Endothelial cell of umbilical vein (primary cell): ENCODE measurements at regions not wholly inside any gene's neighbourhood (a gene's known extent, or its start where the extent isn't known, plus 50 kb on each side); places are given as distances from the start of the nearest gene placed in this dataset.

Experiments used
- BruUV-seq: library from RNA; stranded (reverse); fragments of 400-500 nt; replicated peaks from 2 replicates; lab custom pipeline; 2021; lab: Mats Ljungman, UMichigan
- CTCF ChIA-PET: fragments of 300-600, 350-600 bp; sonication (Branson Sonifier 250); formaldehyde crosslinking; loops from one replicate; lab custom pipeline; 2021; ENCODE audit warnings: antibody characterized with exemption, inconsistent platforms; lab: Charles Lee
- POLR2A ChIA-PET: fragments of 300-600, 350-600 bp; sonication (Branson Sonifier 250); formaldehyde crosslinking; loops from one replicate; lab custom pipeline; 2021; ENCODE audit warnings: antibody characterized with exemption, inconsistent platforms; lab: Charles Lee
- DNase-seq: peaks from one replicate; pipeline ENCODE4 v3.0.0-alpha.2; 2011; ENCODE audit warnings: low read depth, low spot score
- FAIRE-seq: peaks from 2 replicates; lab custom pipeline; 2011; peaks lifted over from hg19 to GRCh38; lab: Jason Lieb, UNC
- H2AFZ ChIP-seq: 2 replicates; pipeline ENCODE4 v1.6.0; 2012; ENCODE audit warnings: low read depth, low read length, control low read depth, inconsistent platforms
- H3K27ac ChIP-seq: 2 replicates; pipeline ENCODE4 v1.5.1; 2011; ENCODE audit warnings: low read depth, mild to moderate bottlenecking, control low read depth, low read length, moderate library complexity; ENCODE audit not compliant: insufficient read depth
- H3K27me3 ChIP-seq, 2 experiments: 2 replicates each; pipeline versions ENCODE4 v1.6.0 to v1.6.1; 2011; ENCODE audit warnings: low read length in 2 of 2, mixed read lengths in 1 of 2; ENCODE audit not compliant: control insufficient read depth in 2 of 2, insufficient read depth in 2 of 2
- H3K36me3 ChIP-seq, 2 experiments: 2 replicates in 1 of 2; 3 replicates in 1 of 2; pipeline ENCODE4 v1.5.1; 2011; ENCODE audit warnings: low read length in 2 of 2, mild to moderate bottlenecking in 1 of 2, moderate library complexity in 1 of 2; ENCODE audit not compliant: control insufficient read depth in 2 of 2, insufficient read depth in 2 of 2; ENCODE audit errors: extremely low read depth in 1 of 2
- H3K4me1 ChIP-seq: 3 replicates; pipeline ENCODE4 v1.5.1; 2011; ENCODE audit warnings: mild to moderate bottlenecking, low read length; ENCODE audit not compliant: control insufficient read depth, insufficient read depth; ENCODE audit errors: extremely low read depth
- H3K4me2 ChIP-seq: 2 replicates; pipeline ENCODE4 v1.6.1; 2011; ENCODE audit warnings: low read length, control low read depth, mixed read lengths; ENCODE audit not compliant: insufficient read depth
- H3K4me3 ChIP-seq, 3 experiments: fragments of 200-600 bp in 1 of 3; sonication (generic), shearing (Covaris generic) in 1 of 3; replicated peaks in 1 of 3; 2 replicates each; pipeline ENCODE4 v1.5.1; 2011 to 2016; ENCODE audit warnings: control low read depth in 3 of 3, low read length in 3 of 3, mild to moderate bottlenecking in 2 of 3, inconsistent platforms in 1 of 3, low read depth in 1 of 3, moderate library complexity in 1 of 3; ENCODE audit not compliant: insufficient read depth in 1 of 3
- H3K79me2 ChIP-seq: 2 replicates; pipeline ENCODE4 v1.6.0; 2012; ENCODE audit warnings: low read length, inconsistent platforms; ENCODE audit not compliant: control insufficient read depth, insufficient read depth
- H3K9ac ChIP-seq: replicated peaks from 2 replicates; pipeline ENCODE3; 2011; ENCODE audit warnings: low read length, control low read depth; ENCODE audit not compliant: insufficient read depth; ENCODE audit errors: extremely low read depth
- H3K9me1 ChIP-seq: replicated peaks from 3 replicates; pipeline ENCODE4 v1.6.0; 2011; ENCODE audit warnings: mild to moderate bottlenecking, low read length; ENCODE audit not compliant: control insufficient read depth, insufficient read depth; ENCODE audit errors: extremely low read depth
- H3K9me3 ChIP-seq: replicated peaks from 2 replicates; pipeline ENCODE4 v1.5.1; 2012; ENCODE audit warnings: low read length, inconsistent platforms; ENCODE audit not compliant: control insufficient read depth, insufficient read depth
- H4K20me1 ChIP-seq: replicated peaks from 2 replicates; pipeline ENCODE3; 2011; ENCODE audit warnings: mild to moderate bottlenecking, low read length; ENCODE audit not compliant: control insufficient read depth, insufficient read depth; ENCODE audit errors: extremely low read depth
- CTCF ChIP-seq, 2 donors: IDR thresholded peaks; 1 replicate in 1 of 2; 2 replicates in 1 of 2; pipeline ENCODE4 v1.5.1; 2011; ENCODE audit warnings: low read length in 2 of 2, mild to moderate bottlenecking in 2 of 2, moderate library complexity in 2 of 2, control low read depth in 1 of 2, inconsistent platforms in 1 of 2, low read depth in 1 of 2; ENCODE audit not compliant: insufficient read depth in 1 of 2; ENCODE audit errors: extremely low read depth in 1 of 2
- EZH2 ChIP-seq: IDR thresholded peaks from 2 replicates; pipeline ENCODE4 v1.6.1; 2012; ENCODE audit warnings: borderline replicate concordance, low read depth, mild to moderate bottlenecking, moderate library complexity, low read length, inconsistent platforms; ENCODE audit not compliant: severe bottlenecking
- GATA2 ChIP-seq: IDR thresholded peaks from 2 replicates; pipeline ENCODE4 v1.7.0; 2011; ENCODE audit warnings: low read depth, mild to moderate bottlenecking, moderate library complexity, mixed read lengths, low read length; ENCODE audit not compliant: insufficient read length, insufficient read depth
- JUN ChIP-seq: IDR thresholded peaks from 2 replicates; pipeline ENCODE4 v1.6.1; 2011; ENCODE audit warnings: borderline replicate concordance, low read depth; ENCODE audit not compliant: insufficient read length, insufficient read depth
- POLR2AphosphoS5 ChIP-seq: IDR thresholded peaks from 2 replicates; pipeline ENCODE4 v1.6.1; 2012; ENCODE audit warnings: low read depth, mild to moderate bottlenecking, control low read depth, low read length, moderate library complexity; ENCODE audit not compliant: insufficient read depth
- dilution Hi-C: fragments of 300-500 bp; cut with MboI; formaldehyde crosslinking; loops from one replicate; pipeline ENCODE4 v1.15.0; 2019; ENCODE audit warnings: low sequenced_read_pairs; ENCODE audit not compliant: extremely low pct_ligation_motif_present
- intact Hi-C: fragments of 100-400 bp; cut with micrococcal nuclease; formaldehyde crosslinking; loops from one replicate; pipeline ENCODE4 v1.10.0; 2022

GRCh38 chr16:47025641-47026040 lies 52.2 kb upstream of the DNAJA2 start:
- ChIA-PET POLR2A (no interaction called here), CTCF (no interaction called here)
- Histone ChIP-seq H3K4me2 (no peak overlapping the region), H3K9me3 (no peaks in the 10 kb centered on the region), H3K27me3 (no peaks in the 10 kb centered on the region), H3K27ac (no peak overlapping the region), H3K79me2 (no peaks in the 10 kb centered on the region), H3K4me1 (no peaks in the 10 kb centered on the region), H3K36me3 (no peaks in the 10 kb centered on the region), H2AFZ (no peak overlapping the region), H4K20me1 (no peaks in the 10 kb centered on the region), H3K9ac (no peak overlapping the region), H3K4me3 (no peak overlapping the region), H3K9me1 (no peaks in the 10 kb centered on the region)
- dilution Hi-C loops (no loop called here), intact Hi-C loops (no loop called here)
- no TSS peak for BruUV-seq
- FAIRE-seq (no peak), DNase-seq (no peak)
- TF ChIP-seq JUN (no peak), GATA2 (no peak), POLR2AphosphoS5 (no peak), EZH2 (no peak), CTCF (IDR thresholded peaks at IDR 0.05; ENCODE audit: extremely low read depth in 1 of 2, insufficient read depth in 1 of 2, low read depth in 1 of 2, low read length in 2 of 2) (no peak)
